ENCODE measurements at regions not wholly inside any gene's neighbourhood (a gene's known extent, or its start where the extent isn't known, plus 50 kb on each side); places are given as distances from the start of the nearest gene placed in this dataset.

DNA sequence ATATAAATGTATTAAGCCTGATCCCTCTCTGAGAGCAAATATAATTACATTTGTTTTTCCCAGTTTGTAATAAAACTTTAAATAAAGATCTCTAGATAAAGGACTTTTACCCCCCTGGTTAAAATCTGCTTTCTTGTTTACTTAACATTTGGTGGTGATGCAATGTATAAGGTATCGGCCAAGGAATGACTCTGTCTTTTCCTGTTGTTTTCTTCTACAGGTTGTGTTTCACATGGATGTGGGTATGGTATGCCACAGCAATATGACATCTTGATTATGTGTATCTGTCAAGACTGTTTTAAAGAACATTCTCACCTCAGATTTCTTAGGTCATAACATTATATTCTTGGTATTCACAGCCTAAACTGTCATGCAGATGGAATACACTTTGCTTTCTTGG, 210.6 kb upstream of the NOVA1 start:
- DNase-seq (ENCODE audit: insufficient read length, low spot score) (no peak), FAIRE-seq (no peak)
- TF ChIP-seq, protein P1, sequence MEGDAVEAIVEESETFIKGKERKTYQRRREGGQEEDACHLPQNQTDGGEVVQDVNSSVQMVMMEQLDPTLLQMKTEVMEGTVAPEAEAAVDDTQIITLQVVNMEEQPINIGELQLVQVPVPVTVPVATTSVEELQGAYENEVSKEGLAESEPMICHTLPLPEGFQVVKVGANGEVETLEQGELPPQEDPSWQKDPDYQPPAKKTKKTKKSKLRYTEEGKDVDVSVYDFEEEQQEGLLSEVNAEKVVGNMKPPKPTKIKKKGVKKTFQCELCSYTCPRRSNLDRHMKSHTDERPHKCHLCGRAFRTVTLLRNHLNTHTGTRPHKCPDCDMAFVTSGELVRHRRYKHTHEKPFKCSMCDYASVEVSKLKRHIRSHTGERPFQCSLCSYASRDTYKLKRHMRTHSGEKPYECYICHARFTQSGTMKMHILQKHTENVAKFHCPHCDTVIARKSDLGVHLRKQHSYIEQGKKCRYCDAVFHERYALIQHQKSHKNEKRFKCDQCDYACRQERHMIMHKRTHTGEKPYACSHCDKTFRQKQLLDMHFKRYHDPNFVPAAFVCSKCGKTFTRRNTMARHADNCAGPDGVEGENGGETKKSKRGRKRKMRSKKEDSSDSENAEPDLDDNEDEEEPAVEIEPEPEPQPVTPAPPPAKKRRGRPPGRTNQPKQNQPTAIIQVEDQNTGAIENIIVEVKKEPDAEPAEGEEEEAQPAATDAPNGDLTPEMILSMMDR (IDR thresholded peaks at IDR 0.05; ENCODE audit: insufficient read depth, missing control alignments), result no peak

DNA sequence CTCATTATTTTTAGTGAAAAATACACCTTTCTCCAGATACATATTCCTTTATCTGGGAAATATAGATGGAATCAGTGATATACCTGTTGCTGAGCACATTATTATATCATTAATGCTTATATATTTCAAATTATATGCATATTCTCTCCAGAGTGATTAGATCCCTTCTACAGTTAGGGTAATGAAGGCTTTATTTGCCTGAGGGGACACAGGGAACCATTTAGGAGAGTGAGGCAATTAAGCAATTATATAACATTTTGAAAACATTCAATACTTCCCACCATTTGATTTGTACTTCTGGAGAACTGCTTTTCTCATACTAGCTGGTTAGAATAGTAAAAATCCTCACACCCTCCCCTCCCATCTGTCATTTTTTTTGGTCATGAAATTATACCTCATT, 212.8 kb upstream of the NOVA1 start:
- FAIRE-seq (no peak), DNase-seq (ENCODE audit: insufficient read length, low spot score) (no peak)
- TF ChIP-seq, protein P1 (IDR thresholded peaks at IDR 0.05; ENCODE audit: insufficient read depth, missing control alignments), result no peak

DNA sequence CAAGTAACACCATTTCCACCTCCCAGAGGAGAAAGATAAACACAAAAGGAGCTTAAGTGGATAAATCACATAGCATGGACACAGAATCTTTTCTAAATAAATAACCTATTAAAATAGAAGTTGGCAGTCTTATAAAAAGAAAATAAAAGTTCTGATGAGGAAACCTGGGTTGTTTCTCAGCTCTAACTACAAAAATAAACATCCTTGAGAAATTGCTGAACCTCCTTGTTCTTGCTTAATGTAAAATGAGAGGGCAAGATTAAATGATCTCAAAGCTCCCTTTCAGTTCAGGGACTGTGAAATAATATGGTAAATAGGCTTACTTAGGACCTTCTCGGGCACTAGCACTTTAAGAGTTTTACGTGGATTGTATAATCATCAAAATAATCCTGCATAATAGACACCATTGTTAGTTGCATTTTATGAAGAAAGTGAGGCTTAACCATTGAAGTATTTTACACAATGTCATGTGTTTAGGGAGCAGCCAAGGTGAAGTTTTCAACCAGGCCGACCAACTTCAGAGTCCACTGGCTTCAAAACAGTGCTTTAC, 214.0 kb upstream of the NOVA1 start:
- no peak for DNase-seq (ENCODE audit: insufficient read length, low spot score)
- FAIRE-seq, result peak; percentile 86
- TF ChIP-seq, protein P1 (IDR thresholded peaks at IDR 0.05; ENCODE audit: insufficient read depth, missing control alignments), result no peak

DNA sequence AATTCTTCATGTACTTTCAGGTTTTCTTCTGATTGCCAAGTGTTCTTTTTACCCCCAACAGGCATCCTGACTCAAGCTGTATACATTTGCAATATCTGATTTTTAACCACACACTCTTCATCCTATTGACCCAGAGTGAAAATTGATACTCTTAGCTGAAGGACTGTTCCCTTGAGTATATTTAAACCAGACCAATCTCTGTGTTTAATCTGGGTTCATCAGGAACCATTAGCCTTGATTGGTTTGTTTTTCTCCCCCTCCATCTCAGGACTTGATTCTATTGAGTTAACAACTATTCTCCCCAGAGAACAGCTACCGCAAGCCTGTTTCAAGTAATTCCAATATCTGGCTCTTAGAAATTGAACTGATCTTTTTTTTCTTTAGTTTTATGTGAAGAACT, 222.3 kb upstream of the NOVA1 start:
- DNase-seq (ENCODE audit: insufficient read length, low spot score), result no peak
- peak; percentile 90 for FAIRE-seq
- TF ChIP-seq, protein P1 (IDR thresholded peaks at IDR 0.05; ENCODE audit: insufficient read depth, missing control alignments), result no peak

DNA sequence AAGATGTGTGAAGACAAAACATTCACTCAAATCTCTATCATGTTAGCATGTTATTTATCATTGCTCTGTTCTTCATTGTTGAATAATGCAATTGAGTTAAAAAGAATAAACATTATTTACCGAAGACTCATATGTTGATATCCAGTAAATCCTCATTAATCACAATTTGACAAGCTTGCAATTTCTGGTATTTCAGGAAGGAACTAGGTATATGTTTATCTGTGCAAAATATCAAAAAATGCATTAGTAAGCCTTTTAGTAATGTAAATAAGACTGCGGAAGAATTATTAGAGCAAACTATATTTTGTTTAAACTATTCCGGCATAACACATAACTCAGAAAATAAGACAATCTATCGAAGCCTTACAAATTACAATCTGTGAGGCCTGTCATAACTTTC, 222.7 kb upstream of the NOVA1 start:
- TF ChIP-seq, protein P1 (IDR thresholded peaks at IDR 0.05; ENCODE audit: insufficient read depth, missing control alignments), result no peak
- FAIRE-seq, result no peak

DNA sequence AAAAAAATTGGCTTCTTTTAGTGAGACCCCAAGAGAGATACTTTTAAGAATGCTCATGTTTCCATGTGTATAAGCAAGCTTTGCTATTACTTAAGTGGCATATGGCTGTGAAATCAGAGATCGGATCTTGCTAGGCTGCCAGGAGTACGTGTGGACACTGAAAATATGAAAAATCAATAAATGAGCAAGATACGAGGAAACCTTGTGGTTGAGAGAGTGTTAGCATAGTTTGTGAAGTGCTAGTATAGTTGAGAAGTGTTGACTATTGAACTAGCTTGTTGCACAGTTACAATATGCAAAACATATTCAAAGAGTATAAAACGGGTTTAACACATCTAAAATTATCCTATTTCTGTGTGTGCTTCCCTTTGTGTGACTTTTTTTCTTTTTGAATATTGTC, 230.9 kb upstream of the NOVA1 start:
- no peak for FAIRE-seq
- no peak for DNase-seq (ENCODE audit: insufficient read length, low spot score)
- TF ChIP-seq, protein P1 (IDR thresholded peaks at IDR 0.05; ENCODE audit: insufficient read depth, missing control alignments), result no peak

More for the DNA sequence above, 222.7 kb upstream of the NOVA1 start:
- DNase-seq (ENCODE audit: insufficient read length, low spot score), result no peak

DNA sequence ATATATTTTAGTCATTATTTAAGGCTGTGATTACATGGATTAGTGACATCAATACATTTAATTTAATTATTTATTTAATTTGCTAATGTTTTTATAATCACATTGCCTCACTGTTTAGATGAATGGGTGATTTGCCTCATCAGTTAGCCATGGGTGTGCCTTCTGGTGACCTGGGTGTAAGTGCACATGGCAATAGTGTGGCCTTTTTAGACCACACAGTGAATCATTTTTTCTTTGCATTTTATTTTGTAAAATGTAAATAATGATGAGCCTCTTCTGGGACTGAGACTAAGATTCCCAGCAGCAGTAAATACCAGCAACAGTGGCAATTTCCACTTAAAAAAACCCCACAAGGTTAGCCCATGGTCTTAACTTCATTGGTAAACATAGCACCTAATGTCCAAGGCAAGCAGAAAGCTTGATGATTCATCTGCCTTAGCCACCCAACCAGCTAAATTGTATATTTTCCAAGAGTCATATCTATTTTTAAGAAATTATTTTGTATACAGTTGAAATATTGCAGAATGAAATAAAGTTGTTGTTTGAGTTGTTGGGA, 235.9 kb upstream of the NOVA1 start:
- FAIRE-seq, result no peak
- TF ChIP-seq, protein P1 (IDR thresholded peaks at IDR 0.05; ENCODE audit: insufficient read depth, missing control alignments), result no peak

More for the DNA sequence above, 235.9 kb upstream of the NOVA1 start:
- DNase-seq (ENCODE audit: insufficient read length, low spot score), result no peak
